WTC11 (cell line): ENCODE measurements at regions not wholly inside any gene's neighbourhood (a gene's known extent, or its start where the extent isn't known, plus 50 kb on each side); places are given as distances from the start of the nearest gene placed in this dataset.

ENCODE experiments used
- CTCF ChIP-seq: fragments of 200-600 bp; IDR thresholded peaks from 2 replicates; pipeline ENCODE4 v1.8.0; 2022; ENCODE audit warnings: antibody characterized with exemption
- FOXJ3 ChIP-seq: sonication (generic); formaldehyde crosslinking; IDR thresholded peaks from 2 replicates; pipeline ENCODE4 v1.9.0; 2021; ENCODE audit warnings: missing genetic modification reagents, mild to moderate bottlenecking, borderline replicate concordance
- GABPB1 ChIP-seq: sonication (generic); formaldehyde crosslinking; IDR thresholded peaks from 2 replicates; pipeline ENCODE4 v1.8.1; 2023; ENCODE audit warnings: mild to moderate bottlenecking, missing genetic modification reagents
- MAX ChIP-seq: sonication (generic); formaldehyde crosslinking; IDR thresholded peaks from 2 replicates; pipeline ENCODE4 v1.8.0; 2022; ENCODE audit warnings: mild to moderate bottlenecking, missing genetic modification reagents
- NFATC4 ChIP-seq: fragments of 250-450 bp; sonication (Bioruptor Pico); IDR thresholded peaks from 2 replicates; pipeline ENCODE4 v1.9.0; 2021; ENCODE audit warnings: mild to moderate bottlenecking
- TCF7 ChIP-seq: sonication (generic); formaldehyde crosslinking; IDR thresholded peaks from 2 replicates; pipeline ENCODE4 v1.8.0; 2022; ENCODE audit warnings: mild to moderate bottlenecking, low read depth, missing genetic modification reagents, moderate library complexity

GRCh38 chr7:41470081-41470480, 232.8 kb downstream of the INHBA start:
- TF ChIP-seq NFATC4 (CRISPR knock-in tag) (no peak), CTCF (no peak), GABPB1 (CRISPR knock-in tag) (no peak), FOXJ3 (CRISPR knock-in tag) (no peak), TCF7 (no peak), MAX (CRISPR knock-in tag) (no peak)
